Amygdala (tissue), 56 donors: ENCODE measurements at regions not wholly inside any gene's neighbourhood (a gene's known extent, or its start where the extent isn't known, plus 50 kb on each side); places are given as distances from the start of the nearest gene placed in this dataset.
"Not testable (repeated sequence)": the region's sequence is repeated elsewhere in the genome, so short reads cannot be mapped to it uniquely, and the experiment has no call there.

Experiments used
- DNase-seq, 56 donors: peaks; one replicate each; lab custom pipeline; 2025; lab: John Stamatoyannopoulos, UW

GRCh38 chr13:69283837-69284236, 823.8 kb upstream of the ATXN8OS start:
- DNase-seq: no peak

- no peak for DNase-seq
Observed at GRCh38 chr13:69283301-69283700, 824.3 kb upstream of the ATXN8OS start.

- DNase-seq: no peak
Observed at GRCh38 chr13:69280399-69280798, 827.2 kb upstream of the ATXN8OS start.

- DNase-seq: no peak
Observed at GRCh38 chr13:69279213-69279612, 828.4 kb upstream of the ATXN8OS start.

- DNase-seq: no peak
Observed at GRCh38 chr13:69274231-69274630, 833.4 kb upstream of the ATXN8OS start.

- no peak for DNase-seq
Observed at GRCh38 chr13:69264362-69265334, 843.0 kb upstream of the ATXN8OS start.

GRCh38 chr13:69243366-69243765, 864.3 kb upstream of the ATXN8OS start:
- DNase-seq: no peak

- DNase-seq: no peak
Observed at GRCh38 chr13:69234171-69234570, 873.5 kb upstream of the ATXN8OS start.

GRCh38 chr13:69226427-69226826, 881.2 kb upstream of the ATXN8OS start:
- no peak for DNase-seq

GRCh38 chr13:69221633-69222498, 885.8 kb upstream of the ATXN8OS start:
- DNase-seq: not testable (repeated sequence)

- DNase-seq: no peak
Observed at GRCh38 chr13:69213396-69213795, 894.2 kb upstream of the ATXN8OS start.

GRCh38 chr13:69204620-69205019, 903.0 kb upstream of the ATXN8OS start:
- no peak for DNase-seq

GRCh38 chr13:69202996-69203395, 904.6 kb upstream of the ATXN8OS start:
- DNase-seq: no peak

- DNase-seq: no peak
Observed at GRCh38 chr13:69199664-69200063, 908.0 kb upstream of the ATXN8OS start.

- no peak for DNase-seq
Observed at GRCh38 chr13:69198706-69199105, 908.9 kb upstream of the ATXN8OS start.

- no peak for DNase-seq
Observed at GRCh38 chr13:69194130-69194529, 913.5 kb upstream of the ATXN8OS start.

- DNase-seq: no peak
Observed at GRCh38 chr13:69180034-69180433, 927.6 kb upstream of the ATXN8OS start.

GRCh38 chr13:69178000-69178399, 929.6 kb upstream of the ATXN8OS start:
- no peak for DNase-seq

GRCh38 chr13:69168436-69168835, 939.2 kb upstream of the ATXN8OS start:
- DNase-seq: no peak

GRCh38 chr13:69155136-69155535, 952.5 kb upstream of the ATXN8OS start:
- no peak for DNase-seq

- DNase-seq: no peak
Observed at GRCh38 chr13:69142101-69142500, 965.5 kb upstream of the ATXN8OS start.
